Right lobe of liver (tissue), 4 donors: ENCODE measurements at regions not wholly inside any gene's neighbourhood (a gene's known extent, or its start where the extent isn't known, plus 50 kb on each side); places are given as distances from the start of the nearest gene placed in this dataset.

Experiments
- POLR2A ChIP-seq: fragments of 450-650 bp; IDR thresholded peaks from one replicate; pipeline ENCODE4 v1.6.1; 2017; ENCODE audit warnings: antibody characterized with exemption, mild to moderate bottlenecking
- TF ChIP-seq, protein P1 (sequence below), 4 donors: fragments of 200-600 bp in 3 of 4; fragments of 450-650 bp in 1 of 4; IDR thresholded peaks; one replicate each; pipeline versions ENCODE4 v1.5.1 to v1.8.0; 2016 to 2022; ENCODE audit warnings: antibody characterized with exemption in 4 of 4, mild to moderate bottlenecking in 2 of 4
- donor health status: DM: no; HTN: no; CAD: no.
- donor health status: DM: no; HTN: no; CAD: no.
- donor health status: DM: no; HTN: yes; CAD: no.

DNA sequence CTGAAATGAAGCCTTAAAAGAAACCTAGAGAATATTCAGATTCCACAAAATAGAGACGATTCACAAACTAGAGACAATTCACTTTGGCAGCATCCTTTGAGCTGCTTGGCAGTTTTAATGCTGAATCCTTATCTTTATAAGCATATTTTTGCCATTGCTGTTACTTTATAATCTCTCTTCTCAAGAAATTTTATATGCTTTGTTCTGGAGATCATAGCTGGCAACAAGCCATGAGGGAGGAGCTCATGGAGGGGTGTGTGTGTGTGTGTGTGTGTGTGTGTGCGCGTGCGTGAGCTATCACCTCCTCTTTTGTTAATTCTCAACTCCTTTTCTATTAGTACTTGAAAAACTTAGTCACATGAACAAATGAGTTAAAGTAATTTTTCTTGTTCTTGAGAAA, 495.0 kb upstream of the RGMA start:
- TF ChIP-seq, protein P1, sequence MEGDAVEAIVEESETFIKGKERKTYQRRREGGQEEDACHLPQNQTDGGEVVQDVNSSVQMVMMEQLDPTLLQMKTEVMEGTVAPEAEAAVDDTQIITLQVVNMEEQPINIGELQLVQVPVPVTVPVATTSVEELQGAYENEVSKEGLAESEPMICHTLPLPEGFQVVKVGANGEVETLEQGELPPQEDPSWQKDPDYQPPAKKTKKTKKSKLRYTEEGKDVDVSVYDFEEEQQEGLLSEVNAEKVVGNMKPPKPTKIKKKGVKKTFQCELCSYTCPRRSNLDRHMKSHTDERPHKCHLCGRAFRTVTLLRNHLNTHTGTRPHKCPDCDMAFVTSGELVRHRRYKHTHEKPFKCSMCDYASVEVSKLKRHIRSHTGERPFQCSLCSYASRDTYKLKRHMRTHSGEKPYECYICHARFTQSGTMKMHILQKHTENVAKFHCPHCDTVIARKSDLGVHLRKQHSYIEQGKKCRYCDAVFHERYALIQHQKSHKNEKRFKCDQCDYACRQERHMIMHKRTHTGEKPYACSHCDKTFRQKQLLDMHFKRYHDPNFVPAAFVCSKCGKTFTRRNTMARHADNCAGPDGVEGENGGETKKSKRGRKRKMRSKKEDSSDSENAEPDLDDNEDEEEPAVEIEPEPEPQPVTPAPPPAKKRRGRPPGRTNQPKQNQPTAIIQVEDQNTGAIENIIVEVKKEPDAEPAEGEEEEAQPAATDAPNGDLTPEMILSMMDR (IDR thresholded peaks at IDR 0.05), result no peak
- TF ChIP-seq POLR2A, result no peak
